Spleen (tissue), 11 donors: ENCODE measurements at regions not wholly inside any gene's neighbourhood (a gene's known extent, or its start where the extent isn't known, plus 50 kb on each side); places are given as distances from the start of the nearest gene placed in this dataset.

ENCODE experiments used
- DNase-seq: peaks from one replicate; pipeline ENCODE4 v3.0.0-alpha.2; 2020
- H3K27ac ChIP-seq, 8 donors: fragments of 200-600 bp; sonication (generic) in 7 of 8; 1 replicate in 4 of 8; 2 replicates in 4 of 8; pipeline versions ENCODE4 v1.5.0 to v1.8.0; 2016 to 2021; ENCODE audit warnings: inconsistent platforms in 4 of 8, mild to moderate bottlenecking in 4 of 8, moderate library complexity in 1 of 8
- H3K27me3 ChIP-seq, 7 donors: fragments of 200-600 bp; sonication (generic) in 6 of 7; replicated peaks in 1 of 7; 1 replicate in 4 of 7; 2 replicates in 3 of 7; pipeline versions ENCODE4 v1.5.0 to v1.8.0; 2016 to 2021; ENCODE audit warnings: inconsistent platforms in 3 of 7, mild to moderate bottlenecking in 1 of 7
- H3K36me3 ChIP-seq, 6 donors: fragments of 200-600 bp; sonication (generic) in 5 of 6; 1 replicate in 4 of 6; 2 replicates in 2 of 6; pipeline versions ENCODE4 v1.5.0 to v1.8.0; 2016 to 2021; ENCODE audit warnings: inconsistent platforms in 2 of 6
- H3K4me1 ChIP-seq, 6 donors: fragments of 200-600 bp; sonication (generic) in 5 of 6; 1 replicate in 3 of 6; 2 replicates in 3 of 6; pipeline versions ENCODE4 v1.5.0 to v1.8.0; 2016 to 2021; ENCODE audit warnings: inconsistent platforms in 3 of 6
- H3K4me3 ChIP-seq, 8 donors: fragments of 200-600 bp; sonication (generic) in 7 of 8; 1 replicate in 4 of 8; 2 replicates in 4 of 8; pipeline versions ENCODE4 v1.5.0 to v1.8.0; 2016 to 2021; ENCODE audit warnings: inconsistent platforms in 4 of 8, mild to moderate bottlenecking in 4 of 8, moderate library complexity in 2 of 8
- H3K9me3 ChIP-seq, 8 donors: fragments of 200-600 bp; sonication (generic) in 7 of 8; 1 replicate in 4 of 8; 2 replicates in 4 of 8; pipeline versions ENCODE4 v1.5.0 to v1.8.0; 2016 to 2021; ENCODE audit warnings: inconsistent platforms in 4 of 8
- POLR2A ChIP-seq, 3 donors: fragments of 450-650 bp; IDR thresholded peaks; one replicate each; pipeline ENCODE4 v1.5.1; 2017; ENCODE audit warnings: antibody characterized with exemption in 3 of 3, mild to moderate bottlenecking in 1 of 3
- POLR2AphosphoS5 ChIP-seq, 3 donors: sonication (generic); formaldehyde crosslinking; IDR thresholded peaks; one replicate each; pipeline ENCODE4 v1.5.1; 2017; ENCODE audit warnings: antibody characterized with exemption in 3 of 3
- WGBS, 5 donors: extraction: QIAGEN DNeasy Blood & Tissue Kit in 3 of 5; methylation state at CpG; one replicate each; pipeline versions ENCODE4 v1.1.5 to v1.1.7; 2013 to 2018; 5-methylcytosine and 5-hydroxymethylcytosine counted together
- intact Hi-C: fragments of 100-400 bp; cut with DNase I; formaldehyde crosslinking; loops from one replicate; pipeline ENCODE4 v1.15.0; 2023; ENCODE audit warnings: low total_unique reads
- TF ChIP-seq, protein P1 (sequence below), 11 experiments: fragments of 200-600 bp in 7 of 11; fragments of 450-650 bp in 4 of 11; sonication (generic) in 4 of 11; IDR thresholded peaks in 8 of 11; conservative IDR thresholded peaks in 3 of 11; 1 replicate in 7 of 11; 2 replicates in 4 of 11; pipeline versions ENCODE4 v1.4.0 to v1.8.0; 2016 to 2021; ENCODE audit warnings: antibody characterized with exemption in 11 of 11, inconsistent platforms in 4 of 11, mild to moderate bottlenecking in 1 of 11
- donor health status: healthy with polysubstance abuse.
- donor health status: DM: no; HTN: no; CAD: no; lungs with moderate emphysema.
- donor health status: DM: no; HTN: no; CAD: no.
- donor health status: Bipolar disorder and iron deficiency.
- donor health status: healthy.
- donor health status: DM: no; HTN: no; CAD: no.
- donor health status: DM: yes; HTN: yes; CAD: no.

DNA sequence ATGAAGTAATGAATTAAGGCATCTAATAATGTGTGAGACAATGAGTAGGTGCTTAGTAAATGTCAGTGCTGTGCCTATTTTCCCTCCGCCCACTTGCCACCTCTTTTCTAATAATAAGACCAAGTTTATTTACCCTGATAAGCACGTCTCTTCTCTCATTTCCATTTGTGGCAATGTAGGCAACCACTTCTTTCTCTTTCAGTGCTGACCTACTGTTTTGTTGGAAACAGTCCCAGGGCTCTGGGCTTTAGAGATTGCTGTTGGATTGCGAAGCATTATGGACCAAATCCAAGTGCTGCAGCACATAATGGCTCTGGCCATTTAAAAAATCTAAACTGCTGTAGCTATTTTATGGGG, 141.3 kb upstream of the PLEKHG7 start:
- intact Hi-C loops: loop anchor here (10.0 kb wide), 2 partner anchors 117 to 197 kb away; no protein-coding TSS in a partner anchor
- 43 to 50% (median 44%) methylated on average over 3 of the region's 3 CpGs for WGBS, 5 donors
- Histone ChIP-seq H3K4me3 (no peak overlapping the region), H3K36me3 (no peaks in the 10 kb centered on the region), H3K9me3 (peaks cover 0 to 5% (median 0%) of the 10 kb centered on the region in 8 donors), H3K4me1 (peaks cover 0 to 45% (median 19%) of the 10 kb centered on the region in 6 donors), H3K27ac (peak overlapping the region in 6 of 8 donors; percentile 1 to 49 (median 36)), H3K27me3 (no peaks in the 10 kb centered on the region)
- no peak for DNase-seq
- TF ChIP-seq POLR2AphosphoS5 (IDR thresholded peaks at IDR 0.05): peak in 1 of 3 donors; percentile 35
- TF ChIP-seq, protein P1, sequence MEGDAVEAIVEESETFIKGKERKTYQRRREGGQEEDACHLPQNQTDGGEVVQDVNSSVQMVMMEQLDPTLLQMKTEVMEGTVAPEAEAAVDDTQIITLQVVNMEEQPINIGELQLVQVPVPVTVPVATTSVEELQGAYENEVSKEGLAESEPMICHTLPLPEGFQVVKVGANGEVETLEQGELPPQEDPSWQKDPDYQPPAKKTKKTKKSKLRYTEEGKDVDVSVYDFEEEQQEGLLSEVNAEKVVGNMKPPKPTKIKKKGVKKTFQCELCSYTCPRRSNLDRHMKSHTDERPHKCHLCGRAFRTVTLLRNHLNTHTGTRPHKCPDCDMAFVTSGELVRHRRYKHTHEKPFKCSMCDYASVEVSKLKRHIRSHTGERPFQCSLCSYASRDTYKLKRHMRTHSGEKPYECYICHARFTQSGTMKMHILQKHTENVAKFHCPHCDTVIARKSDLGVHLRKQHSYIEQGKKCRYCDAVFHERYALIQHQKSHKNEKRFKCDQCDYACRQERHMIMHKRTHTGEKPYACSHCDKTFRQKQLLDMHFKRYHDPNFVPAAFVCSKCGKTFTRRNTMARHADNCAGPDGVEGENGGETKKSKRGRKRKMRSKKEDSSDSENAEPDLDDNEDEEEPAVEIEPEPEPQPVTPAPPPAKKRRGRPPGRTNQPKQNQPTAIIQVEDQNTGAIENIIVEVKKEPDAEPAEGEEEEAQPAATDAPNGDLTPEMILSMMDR (IDR thresholded peaks at IDR 0.05 in 8 of 11, conservative IDR thresholded peaks at IDR 0.05 in 3 of 11): no peak

DNA sequence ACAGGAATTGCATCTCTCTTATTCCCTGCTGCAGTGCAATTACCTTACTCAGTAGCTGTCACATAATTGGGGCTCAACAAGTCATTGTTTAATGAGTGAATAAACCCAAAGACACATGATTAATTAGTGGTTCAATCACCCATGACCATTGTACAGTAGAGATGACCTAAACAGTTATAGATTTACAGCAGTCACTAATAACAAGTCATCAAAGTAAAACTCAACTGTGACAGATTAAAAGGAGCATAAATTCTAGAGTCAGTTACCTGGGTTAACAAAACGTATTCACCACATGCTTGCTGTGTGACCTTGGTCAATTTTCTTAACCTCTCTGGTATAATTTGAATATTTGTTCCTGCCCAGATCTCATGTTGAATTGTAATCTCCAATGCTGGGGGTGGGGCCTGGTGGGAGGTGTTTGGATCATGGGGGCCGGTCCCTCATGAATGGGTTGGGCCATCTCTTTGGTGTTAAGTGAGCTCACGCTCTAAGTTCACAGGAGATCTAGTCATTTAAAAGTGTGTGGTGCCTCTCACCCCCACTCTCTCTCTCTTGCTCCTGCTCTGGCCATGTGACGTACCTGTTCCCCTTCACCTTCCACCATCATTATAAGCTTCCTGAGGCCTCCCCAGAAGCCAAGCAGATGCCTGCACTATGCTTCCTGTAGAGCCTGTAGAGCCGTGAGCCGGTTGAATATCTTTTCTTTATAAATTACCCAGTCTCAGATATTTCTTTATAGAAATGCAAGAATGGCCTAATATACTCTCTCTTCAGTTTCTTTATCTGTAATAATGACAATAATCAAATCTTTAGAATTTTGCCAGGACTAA, 141.9 kb upstream of the PLEKHG7 start:
- H3K36me3 ChIP-seq: no peaks in the 10 kb centered on the region
- H3K27ac ChIP-seq: peak overlapping the region in 6 of 8 donors; percentile 1 to 49 (median 36)
- H3K9me3 ChIP-seq: peaks cover 0 to 5% (median 0%) of the 10 kb centered on the region in 8 donors
- intact Hi-C loops: loop anchor here (10.0 kb wide), 2 partner anchors 116 to 196 kb away; no protein-coding TSS in a partner anchor
- 81 to 96% (median 89%) methylated on average over 6 of the region's 6 CpGs for WGBS, 5 donors
- no peaks in the 10 kb centered on the region for H3K27me3 ChIP-seq
- H3K4me3 ChIP-seq: no peak overlapping the region
- DNase-seq: no peak
- H3K4me1 ChIP-seq: peaks cover 0 to 51% (median 25%) of the 10 kb centered on the region in 6 donors
- no peak for TF ChIP-seq POLR2A (IDR thresholded peaks at IDR 0.05)
- no peak for TF ChIP-seq POLR2AphosphoS5 (IDR thresholded peaks at IDR 0.05)
- TF ChIP-seq, protein P1 (IDR thresholded peaks at IDR 0.05 in 8 of 11, conservative IDR thresholded peaks at IDR 0.05 in 3 of 11): no peak

DNA sequence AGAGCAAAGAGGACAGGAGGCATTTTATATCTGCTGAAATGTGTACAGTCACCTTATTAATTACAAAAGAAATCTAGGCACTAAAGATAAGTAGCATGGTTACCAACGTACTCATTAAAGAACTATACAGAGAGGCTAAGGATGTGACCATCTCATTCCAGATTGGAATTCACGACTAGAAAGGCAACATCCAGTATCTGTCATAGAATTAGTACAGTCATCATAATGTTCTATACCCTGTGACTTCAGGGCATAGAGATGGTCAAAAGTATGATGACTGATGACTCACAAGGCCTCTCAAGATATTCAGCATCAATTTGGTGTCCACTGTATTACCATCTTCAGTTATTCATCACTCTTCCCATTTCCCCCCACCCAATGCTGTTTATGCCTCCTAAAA, 144.0 kb upstream of the PLEKHG7 start:
- Histone ChIP-seq H3K27ac (no peak overlapping the region), H3K9me3 (no peaks in the 10 kb centered on the region)
- intact Hi-C loops: no loop called here

More for the DNA sequence above, 144.0 kb upstream of the PLEKHG7 start:
- H3K4me3 ChIP-seq: no peak overlapping the region
- no peak for DNase-seq
- whole genome bisulfite sequencing, 5 donors: 76 to 96% (median 88%) methylated on average over 2 of the region's 2 CpGs
- no peaks in the 10 kb centered on the region for H3K27me3 ChIP-seq
- H3K4me1 ChIP-seq: peaks cover 15 to 63% (median 46%) of the 10 kb centered on the region in 6 donors
- H3K36me3 ChIP-seq: no peaks in the 10 kb centered on the region
- TF ChIP-seq, protein P1 (IDR thresholded peaks at IDR 0.05 in 8 of 11, conservative IDR thresholded peaks at IDR 0.05 in 3 of 11): no peak
- TF ChIP-seq POLR2A (IDR thresholded peaks at IDR 0.05) (no peak), POLR2AphosphoS5 (IDR thresholded peaks at IDR 0.05) (no peak)
